HCT116 (cell line): ENCODE measurements at regions not wholly inside any gene's neighbourhood (a gene's known extent, or its start where the extent isn't known, plus 50 kb on each side); places are given as distances from the start of the nearest gene placed in this dataset.

Experiments
- ATAC-seq: fragments of 200-7000 bp; cut with Tn5 transposase; 2 replicates; pipeline ENCODE4 v1.9.1; 2020; ENCODE audit warnings: mild to moderate bottlenecking, moderate library complexity
- BruUV-seq: library from RNA; stranded (reverse); fragments of 400-500 nt; replicated peaks from 2 replicates; lab custom pipeline; 2021; lab: Mats Ljungman, UMichigan
- CTCF ChIA-PET: fragments of 300-600 bp; sonication (Branson Sonifier 250); formaldehyde crosslinking; loops from one replicate; lab custom pipeline; 2021; ENCODE audit warnings: antibody characterized with exemption; lab: Charles Lee
- POLR2A ChIA-PET: fragments of 300-600, 350-600 bp; sonication (Branson Sonifier 250); formaldehyde crosslinking; loops from one replicate; lab custom pipeline; 2021; ENCODE audit warnings: antibody characterized with exemption; lab: Charles Lee
- RAD21 ChIA-PET, 2 experiments: fragments of 300-600 bp; sonication (Branson Sonifier 250); formaldehyde crosslinking; loops; one replicate each; lab custom pipeline; 2023; ENCODE audit warnings: low total read pairs in 2 of 2; ENCODE audit not compliant: uncharacterized antibody in 2 of 2, unreplicated experiment in 2 of 2, low non-redundant PET in 1 of 2; lab: Charles Lee
- DNase-seq: peaks from one replicate; pipeline ENCODE4 v3.0.0-alpha.2; 2010; ENCODE audit warnings: low read depth, low spot score
- H2AFZ ChIP-seq: fragments of 200-600 bp; shearing (Covaris generic), sonication (generic); 2 replicates; pipeline ENCODE4 v1.6.1; 2017; ENCODE audit warnings: low read depth, mixed run types, mixed read lengths, antibody characterized with exemption, low read length; ENCODE audit not compliant: poor library complexity, severe bottlenecking
- H3K27ac ChIP-seq: 2 replicates; pipeline ENCODE4 v1.5.1; 2012; ENCODE audit warnings: low read depth, low read length
- H3K27me3 ChIP-seq: fragments of 200-600 bp; sonication (generic); 2 replicates; pipeline ENCODE4 v1.6.1; 2016; ENCODE audit warnings: mixed run types, low read length, mixed read lengths; ENCODE audit not compliant: insufficient read depth
- H3K36me3 ChIP-seq, 2 experiments: fragments of 200-500 bp in 1 of 2; fragments of 200-600 bp in 1 of 2; sonication (Bioruptor generic) in 1 of 2; sonication (generic) in 1 of 2; 2 replicates each; pipeline versions ENCODE4 v1.5.1 to v1.6.1; 2014 to 2016; ENCODE audit warnings: low read length in 2 of 2, inconsistent platforms in 1 of 2, mixed read lengths in 1 of 2, mixed run types in 1 of 2; ENCODE audit not compliant: insufficient read depth in 2 of 2, control insufficient read depth in 1 of 2
- H3K4me1 ChIP-seq, 2 experiments: fragments of 200-600 bp in 1 of 2; sonication (generic) in 1 of 2; 2 replicates each; pipeline versions ENCODE4 v1.5.1 to v1.6.1; 2012 to 2017; ENCODE audit warnings: low read length in 2 of 2, inconsistent platforms in 1 of 2, mild to moderate bottlenecking in 1 of 2, mixed read lengths in 1 of 2, mixed run types in 1 of 2, moderate library complexity in 1 of 2; ENCODE audit not compliant: insufficient read depth in 2 of 2, control insufficient read depth in 1 of 2
- H3K4me2 ChIP-seq: fragments of 200-600 bp; sonication (generic); 2 replicates; pipeline ENCODE4 v1.6.1; 2017; ENCODE audit warnings: mixed run types, low read length, mixed read lengths
- H3K4me3 ChIP-seq, 2 experiments: fragments of 200-600 bp in 1 of 2; sonication (generic) in 1 of 2; replicated peaks in 1 of 2; 2 replicates each; pipeline ENCODE4 v1.5.1; 2011 to 2016; ENCODE audit warnings: low read length in 2 of 2, control low read depth in 1 of 2, low read depth in 1 of 2, mild to moderate bottlenecking in 1 of 2, mixed read lengths in 1 of 2, mixed run types in 1 of 2
- H3K79me2 ChIP-seq: fragments of 200-600 bp; sonication (generic); 2 replicates; pipeline ENCODE4 v1.6.1; 2017; ENCODE audit warnings: mild to moderate bottlenecking, mixed run types, low read length, moderate library complexity, mixed read lengths; ENCODE audit not compliant: insufficient read depth
- H3K9ac ChIP-seq: fragments of 200-600 bp; sonication (generic); 2 replicates; pipeline ENCODE4 v1.6.1; 2016; ENCODE audit warnings: low read length, mixed read lengths
- H3K9me2 ChIP-seq: fragments of 200-600 bp; sonication (generic), shearing (Covaris generic); 2 replicates; pipeline ENCODE4 v1.6.1; 2017; ENCODE audit warnings: mixed run types, mild to moderate bottlenecking, moderate library complexity; ENCODE audit not compliant: insufficient read depth
- H3K9me3 ChIP-seq, 2 experiments: fragments of 200-500 bp in 1 of 2; fragments of 200-600 bp in 1 of 2; sonication (Bioruptor generic) in 1 of 2; sonication (generic) in 1 of 2; 2 replicates each; pipeline ENCODE4 v1.6.1; 2014 to 2017; ENCODE audit warnings: low read length in 2 of 2, mixed read lengths in 2 of 2, inconsistent platforms in 1 of 2, low read depth in 1 of 2, mild to moderate bottlenecking in 1 of 2, mixed run types in 1 of 2, moderate library complexity in 1 of 2; ENCODE audit not compliant: control insufficient read depth in 1 of 2, insufficient read depth in 1 of 2
- H4K20me1 ChIP-seq: fragments of 200-600 bp; sonication (generic), shearing (Covaris generic); 2 replicates; pipeline ENCODE4 v1.6.1; 2017; ENCODE audit warnings: mixed run types, mild to moderate bottlenecking, moderate library complexity; ENCODE audit not compliant: insufficient read depth
- CBX3 ChIP-seq: IDR thresholded peaks from 2 replicates; pipeline ENCODE4 v1.6.1; 2012; ENCODE audit warnings: low read depth
- CEBPB ChIP-seq: IDR thresholded peaks from 2 replicates; pipeline ENCODE4 v1.6.1; 2012; ENCODE audit warnings: low read depth
- EGR1 ChIP-seq: IDR thresholded peaks from 2 replicates; pipeline ENCODE4 v1.6.1; 2012; ENCODE audit warnings: low read depth
- FOSL1 ChIP-seq: IDR thresholded peaks from 2 replicates; pipeline ENCODE4 v1.6.1; 2012; ENCODE audit warnings: low read depth
- JUND ChIP-seq: IDR thresholded peaks from 2 replicates; pipeline ENCODE4 v1.6.1; 2012
- POLR2A ChIP-seq: IDR thresholded peaks from 2 replicates; pipeline ENCODE4 v1.7.0; 2011; ENCODE audit warnings: borderline replicate concordance; ENCODE audit not compliant: insufficient read depth, insufficient read length; ENCODE audit errors: extremely low read depth
- POLR2AphosphoS5 ChIP-seq: IDR thresholded peaks from 2 replicates; pipeline ENCODE4 v1.6.1; 2011; ENCODE audit warnings: mild to moderate bottlenecking, low read depth, low read length, moderate library complexity
- RAD21 ChIP-seq: IDR thresholded peaks from 2 replicates; pipeline ENCODE4 v1.6.1; 2012; ENCODE audit warnings: low read depth, mild to moderate bottlenecking
- SIN3A ChIP-seq: IDR thresholded peaks from 2 replicates; pipeline ENCODE4 v1.6.1; 2012; ENCODE audit warnings: low read depth
- SP1 ChIP-seq: IDR thresholded peaks from 2 replicates; pipeline ENCODE4 v1.6.1; 2012; ENCODE audit warnings: low read depth
- SRF ChIP-seq: IDR thresholded peaks from 2 replicates; pipeline ENCODE4 v1.6.1; 2012; ENCODE audit warnings: low read depth
- TCF7L2 ChIP-seq: IDR thresholded peaks from 2 replicates; pipeline ENCODE4 v1.7.0; 2011; ENCODE audit warnings: borderline replicate concordance, inconsistent platforms; ENCODE audit not compliant: insufficient read depth, insufficient read length; ENCODE audit errors: extremely low read depth
- ZFX ChIP-seq: fragments of 450-650 bp; IDR thresholded peaks from 2 replicates; pipeline ENCODE4 v1.6.1; 2017
- ZNF274 ChIP-seq: fragments of 200-500 bp; sonication (Bioruptor generic); IDR thresholded peaks from 2 replicates; pipeline ENCODE4 v1.6.1; 2014; ENCODE audit warnings: mild to moderate bottlenecking, low read depth, low read length, inconsistent platforms
- intact Hi-C: fragments of 100-400 bp; cut with micrococcal nuclease; formaldehyde crosslinking; loops from 2 replicates; pipeline ENCODE4 v1.10.0; 2022
- TF ChIP-seq, protein P1 (sequence below): IDR thresholded peaks from 2 replicates; pipeline ENCODE4 v1.6.1; 2011; ENCODE audit warnings: mild to moderate bottlenecking, low read length, moderate library complexity; ENCODE audit not compliant: insufficient replicate concordance; ENCODE audit errors: extremely low read depth

GRCh38 chr2:41375901-41376300 is 671.9 kb upstream of the PKDCC start:
- Histone ChIP-seq H3K27ac (no peak overlapping the region), H4K20me1 (no peaks in the 10 kb centered on the region), H3K27me3 (no peaks in the 10 kb centered on the region), H3K9ac (no peak overlapping the region), H3K4me1 (no peaks in the 10 kb centered on the region), H3K36me3 (no peaks in the 10 kb centered on the region), H3K79me2 (no peaks in the 10 kb centered on the region), H3K4me3 (no peak overlapping the region), H3K9me3 (peaks cover 0 to 3% of the 10 kb centered on the region in 2 experiments; a peak in 1 of 4 replicates), H2AFZ (no peak overlapping the region), H3K4me2 (no peak overlapping the region), H3K9me2 (no peaks in the 10 kb centered on the region)
- DNase-seq (no peak), ATAC-seq (no peak)
- intact Hi-C loops = no loop called here
- ChIA-PET CTCF (no interaction called here), RAD21 (no interaction called here), POLR2A (no interaction called here)
- BruUV-seq = no TSS peak
- TF ChIP-seq SP1 = no peak
- TF ChIP-seq SRF = no peak
- TF ChIP-seq, protein P1, sequence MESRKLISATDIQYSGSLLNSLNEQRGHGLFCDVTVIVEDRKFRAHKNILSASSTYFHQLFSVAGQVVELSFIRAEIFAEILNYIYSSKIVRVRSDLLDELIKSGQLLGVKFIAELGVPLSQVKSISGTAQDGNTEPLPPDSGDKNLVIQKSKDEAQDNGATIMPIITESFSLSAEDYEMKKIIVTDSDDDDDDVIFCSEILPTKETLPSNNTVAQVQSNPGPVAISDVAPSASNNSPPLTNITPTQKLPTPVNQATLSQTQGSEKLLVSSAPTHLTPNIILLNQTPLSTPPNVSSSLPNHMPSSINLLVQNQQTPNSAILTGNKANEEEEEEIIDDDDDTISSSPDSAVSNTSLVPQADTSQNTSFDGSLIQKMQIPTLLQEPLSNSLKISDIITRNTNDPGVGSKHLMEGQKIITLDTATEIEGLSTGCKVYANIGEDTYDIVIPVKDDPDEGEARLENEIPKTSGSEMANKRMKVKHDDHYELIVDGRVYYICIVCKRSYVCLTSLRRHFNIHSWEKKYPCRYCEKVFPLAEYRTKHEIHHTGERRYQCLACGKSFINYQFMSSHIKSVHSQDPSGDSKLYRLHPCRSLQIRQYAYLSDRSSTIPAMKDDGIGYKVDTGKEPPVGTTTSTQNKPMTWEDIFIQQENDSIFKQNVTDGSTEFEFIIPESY = no peak
- TF ChIP-seq EGR1 = no peak
- TF ChIP-seq POLR2AphosphoS5 = no peak
- TF ChIP-seq ZFX = no peak
- TF ChIP-seq SIN3A = no peak

DNA sequence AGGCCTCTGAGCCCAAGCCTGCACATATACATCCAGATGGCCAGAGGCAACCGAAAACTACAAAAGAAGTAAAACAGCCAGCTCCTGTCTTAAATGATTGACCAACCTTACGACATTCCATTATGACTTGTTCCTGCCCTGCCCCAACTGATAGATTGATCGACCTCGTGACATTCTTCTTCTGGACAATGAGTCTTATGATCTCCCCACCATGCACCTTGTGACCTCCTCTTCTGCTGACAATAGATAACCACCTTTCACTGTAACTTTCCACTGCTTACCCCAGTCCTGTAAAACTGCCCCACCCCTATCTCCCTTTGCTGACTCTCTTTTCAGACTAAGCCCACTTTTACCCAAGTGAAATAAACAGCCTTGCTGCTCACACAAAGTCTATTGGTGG is 670.0 kb upstream of the PKDCC start:
- H2AFZ ChIP-seq = no peak overlapping the region
- CTCF ChIA-PET = no interaction called here
- no TSS peak for BruUV-seq
- H3K36me3 ChIP-seq = no peaks in the 10 kb centered on the region
- intact Hi-C loops = no loop called here
- H3K4me2 ChIP-seq = no peak overlapping the region
- no peaks in the 10 kb centered on the region for H3K79me2 ChIP-seq
- H3K4me1 ChIP-seq = no peaks in the 10 kb centered on the region
- H4K20me1 ChIP-seq = no peaks in the 10 kb centered on the region
- H3K9me3 ChIP-seq = no peaks in the 10 kb centered on the region
- H3K9me2 ChIP-seq = no peaks in the 10 kb centered on the region
- RAD21 ChIA-PET = no interaction called here
- TF ChIP-seq FOSL1 = no peak
- no peak for TF ChIP-seq RAD21
- no peak for TF ChIP-seq SP1
- no peak for TF ChIP-seq POLR2A
- no peak for TF ChIP-seq TCF7L2
- TF ChIP-seq CBX3 = no peak
- TF ChIP-seq SIN3A = no peak
- TF ChIP-seq CEBPB = no peak
- no peak for TF ChIP-seq JUND
- no peak for TF ChIP-seq ZNF274
- no peak for TF ChIP-seq POLR2AphosphoS5
- no peak for TF ChIP-seq SRF
- TF ChIP-seq, all 23 proteins: peak for 0
- Histone ChIP-seq H3K4me3 (no peak overlapping the region), H3K27me3 (no peaks in the 10 kb centered on the region), H3K27ac (no peak overlapping the region), H3K9ac (no peak overlapping the region)
- POLR2A ChIA-PET = no interaction called here
- no peak for DNase-seq
- no peak for ATAC-seq
